ENCODE measurements at regions not wholly inside any gene's neighbourhood (a gene's known extent, or its start where the extent isn't known, plus 50 kb on each side); places are given as distances from the start of the nearest gene placed in this dataset.

- TF ChIP-seq CTCF (optimal IDR thresholded peaks at IDR 0.05 in 1 of 3, IDR thresholded peaks at IDR 0.05 in 1 of 3, conservative IDR thresholded peaks at IDR 0.05 in 1 of 3; ENCODE audit: extremely low read depth in 1 of 3, insufficient read depth in 2 of 3, low read length in 3 of 3) (no peak), EZH2 (IDR thresholded peaks at IDR 0.05; ENCODE audit: low read length) (no peak)
These were observed 209.5 kb downstream of the CASP12 start for GRCh38 chr11:104688731-104689130.
